ENCODE measurements at regions not wholly inside any gene's neighbourhood (a gene's known extent, or its start where the extent isn't known, plus 50 kb on each side); places are given as distances from the start of the nearest gene placed in this dataset.
"Not testable (repeated sequence)": the region's sequence is repeated elsewhere in the genome, so short reads cannot be mapped to it uniquely, and the experiment has no call there.

GRCh38 chr4:14910411-14910810, 91.9 kb upstream of the CPEB2 start:
- WGBS, 3 donors = 63 to 73% (median 71%) methylated on average over 5 of the region's 5 CpGs
- no peak overlapping the region for H3K27ac ChIP-seq (ENCODE audit: low read depth, low read length)

DNA sequence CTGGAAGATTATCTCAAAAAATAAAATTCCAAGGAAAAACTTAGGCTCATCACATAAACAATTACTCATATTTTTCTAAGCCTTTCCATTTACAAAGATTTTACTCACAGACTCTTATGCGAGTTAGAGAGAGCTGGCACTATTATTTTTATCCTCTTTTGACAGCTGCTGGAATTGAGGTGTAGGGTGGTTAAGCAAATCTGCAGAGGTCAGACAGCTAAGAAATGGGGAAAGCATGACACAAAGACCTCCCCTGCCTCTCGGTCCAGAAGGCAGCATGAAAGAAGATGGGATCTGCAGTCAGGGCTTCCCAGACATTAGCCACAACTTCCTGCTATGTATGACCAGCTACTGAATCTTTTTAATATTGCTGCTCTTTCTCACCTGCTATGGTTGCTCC, 89.9 kb upstream of the CPEB2 start:
- 53 to 71% (median 54%) methylated on average over 2 of the region's 2 CpGs for WGBS, 3 donors

GRCh38 chr4:14915018-14915417, 87.3 kb upstream of the CPEB2 start:
- no peak overlapping the region for H3K27ac ChIP-seq (ENCODE audit: low read depth, low read length)
- 64 to 82% (median 80%) methylated on average over 2 of the region's 2 CpGs for WGBS, 3 donors

More for the DNA sequence above, 89.9 kb upstream of the CPEB2 start:
- no peak overlapping the region for H3K27ac ChIP-seq (ENCODE audit: low read depth, low read length)

DNA sequence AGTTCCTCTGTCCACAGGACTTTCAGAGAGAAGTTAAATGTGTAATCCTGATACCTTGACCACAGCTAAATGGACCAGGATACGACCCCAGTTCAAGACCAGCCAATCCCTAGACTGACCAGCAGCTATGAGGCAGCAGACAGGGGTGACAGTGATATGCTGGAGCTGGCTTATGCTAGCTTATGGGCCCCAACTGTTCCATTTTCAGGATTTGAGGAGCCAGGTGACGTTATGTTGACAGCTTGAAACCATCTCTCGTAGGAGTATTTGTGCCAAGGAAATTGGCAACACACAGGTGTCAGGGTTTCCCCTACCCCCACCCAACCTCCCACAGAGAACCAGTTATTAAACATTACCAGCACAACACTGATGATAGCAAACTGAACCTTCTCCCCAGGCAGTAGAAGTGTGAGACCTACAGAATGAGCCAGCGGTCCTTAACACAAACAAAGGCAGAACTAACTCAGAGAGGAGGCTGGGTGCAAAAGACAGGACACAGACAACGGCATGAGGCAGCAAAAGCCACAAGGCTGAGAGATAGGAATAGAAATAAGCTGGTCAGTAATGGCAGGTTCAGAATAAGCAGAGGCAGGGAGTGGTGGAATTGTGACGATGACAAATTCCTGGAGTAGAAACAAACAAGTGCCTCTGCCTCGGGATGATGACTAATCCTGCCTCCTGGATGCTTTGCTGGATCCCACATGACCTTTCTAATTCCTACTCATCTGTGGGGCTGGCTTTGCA, 85.6 kb upstream of the CPEB2 start:
- 52 to 65% (median 62%) methylated on average over 7 of the region's 7 CpGs for WGBS, 3 donors
- no peak overlapping the region for H3K27ac ChIP-seq (ENCODE audit: low read depth, low read length)

DNA sequence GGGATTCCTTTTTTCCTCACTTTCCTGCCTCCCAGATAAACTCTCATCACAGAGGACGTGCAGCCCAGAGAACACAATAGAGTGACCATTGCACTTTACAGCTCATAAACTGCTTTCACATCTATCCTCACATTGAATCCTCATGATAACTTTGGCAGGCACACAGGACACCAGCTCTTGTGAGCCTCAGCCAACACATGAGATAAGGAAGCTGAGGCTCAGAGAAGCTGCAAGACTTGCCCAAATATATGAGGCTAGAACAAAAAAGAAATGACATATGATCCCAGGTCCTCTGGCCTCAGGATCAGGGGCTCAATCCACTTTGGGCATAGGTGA, 85.0 kb upstream of the CPEB2 start:
- H3K27ac ChIP-seq (ENCODE audit: low read depth, low read length) = no peak overlapping the region

GRCh38 chr4:14918336-14918735, 83.9 kb upstream of the CPEB2 start:
- 67 to 76% (median 69%) methylated on average over 4 of the region's 4 CpGs for WGBS, 3 donors

More for the DNA sequence above, 85.0 kb upstream of the CPEB2 start:
- 30 to 62% (median 47%) methylated on average over 1 of the region's 1 CpG for WGBS, 3 donors

GRCh38 chr4:14919785-14920184, 82.5 kb upstream of the CPEB2 start:
- WGBS, 3 donors = 92% methylated on average over 7 of the region's 7 CpGs
- H3K27ac ChIP-seq (ENCODE audit: low read depth, low read length) = no peak overlapping the region

More at GRCh38 chr4:14918336-14918735, 83.9 kb upstream of the CPEB2 start:
- no peak overlapping the region for H3K27ac ChIP-seq (ENCODE audit: low read depth, low read length)

DNA sequence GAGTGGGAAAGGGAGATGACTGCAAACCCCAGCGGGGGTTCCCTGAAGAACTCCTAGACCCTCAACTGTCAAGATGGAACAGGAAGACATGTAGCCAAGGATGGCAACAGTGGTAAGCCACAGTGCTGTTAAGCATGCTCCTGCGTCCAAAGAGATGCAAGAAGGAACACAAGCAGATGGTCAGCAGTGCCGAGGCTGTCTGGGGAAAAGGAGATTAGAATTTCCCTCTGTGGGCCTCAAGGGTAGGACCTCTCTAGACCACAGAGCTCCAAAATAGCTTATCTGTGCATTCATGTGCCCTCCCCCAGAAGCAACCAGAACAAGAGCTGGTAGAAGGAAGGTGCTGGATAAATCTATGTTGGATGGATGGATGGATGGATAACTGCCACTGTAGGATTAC, 82.0 kb upstream of the CPEB2 start:
- WGBS, 3 donors = 60 to 97% (median 80%) methylated on average over 3 of the region's 3 CpGs
- H3K27ac ChIP-seq (ENCODE audit: low read depth, low read length) = no peak overlapping the region

DNA sequence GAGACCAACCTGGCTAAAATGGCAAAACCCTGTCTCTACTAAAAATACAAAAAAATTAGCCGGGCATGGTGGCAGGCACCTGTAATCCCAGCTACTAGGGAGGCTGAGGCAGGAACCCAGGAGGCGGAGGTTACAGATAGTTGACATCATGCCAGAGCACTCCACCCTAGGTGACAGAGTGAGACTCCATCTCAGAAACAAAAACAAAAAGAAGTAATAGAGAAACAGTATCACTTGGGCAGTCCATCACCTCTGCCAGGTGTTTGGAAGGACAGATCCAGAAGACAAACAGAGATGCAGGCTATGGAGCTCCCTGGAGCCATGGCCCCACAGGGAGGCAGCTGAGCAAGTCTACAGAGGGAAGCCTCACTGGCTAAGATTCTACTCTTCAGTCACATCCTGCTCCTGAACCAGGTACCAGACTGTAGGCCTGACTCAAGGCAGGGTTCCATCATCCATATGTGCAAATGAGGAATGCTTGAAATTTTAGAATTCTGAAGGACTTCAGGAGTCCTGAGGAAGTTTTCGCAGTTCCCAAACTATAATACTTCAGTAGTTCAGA, 81.4 kb upstream of the CPEB2 start:
- 98% methylated on average over 3 of the region's 3 CpGs for WGBS, 3 donors
- no peak overlapping the region for H3K27ac ChIP-seq (ENCODE audit: low read depth, low read length)

DNA sequence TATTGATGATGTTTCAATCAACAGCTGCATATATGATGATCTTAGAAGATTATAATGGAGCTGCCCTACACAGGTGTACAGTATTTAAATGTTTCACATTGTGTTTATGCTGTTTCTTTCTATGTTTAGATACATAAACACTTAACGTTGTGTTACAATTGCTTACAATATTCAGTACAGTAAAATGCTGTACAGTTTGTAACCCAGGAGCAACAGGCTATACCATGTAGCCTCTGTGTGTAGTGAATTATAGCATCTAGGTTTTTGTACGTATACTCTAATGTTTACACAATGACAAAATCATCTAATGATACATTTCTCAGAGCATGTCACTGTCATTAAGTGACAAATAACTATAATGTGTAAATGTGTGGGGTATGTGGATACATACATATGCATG, 80.5 kb upstream of the CPEB2 start:
- WGBS, 3 donors = 69 to 85% (median 78%) methylated on average over 2 of the region's 2 CpGs
- not testable (repeated sequence) for H3K27ac ChIP-seq (ENCODE audit: low read depth, low read length)

DNA sequence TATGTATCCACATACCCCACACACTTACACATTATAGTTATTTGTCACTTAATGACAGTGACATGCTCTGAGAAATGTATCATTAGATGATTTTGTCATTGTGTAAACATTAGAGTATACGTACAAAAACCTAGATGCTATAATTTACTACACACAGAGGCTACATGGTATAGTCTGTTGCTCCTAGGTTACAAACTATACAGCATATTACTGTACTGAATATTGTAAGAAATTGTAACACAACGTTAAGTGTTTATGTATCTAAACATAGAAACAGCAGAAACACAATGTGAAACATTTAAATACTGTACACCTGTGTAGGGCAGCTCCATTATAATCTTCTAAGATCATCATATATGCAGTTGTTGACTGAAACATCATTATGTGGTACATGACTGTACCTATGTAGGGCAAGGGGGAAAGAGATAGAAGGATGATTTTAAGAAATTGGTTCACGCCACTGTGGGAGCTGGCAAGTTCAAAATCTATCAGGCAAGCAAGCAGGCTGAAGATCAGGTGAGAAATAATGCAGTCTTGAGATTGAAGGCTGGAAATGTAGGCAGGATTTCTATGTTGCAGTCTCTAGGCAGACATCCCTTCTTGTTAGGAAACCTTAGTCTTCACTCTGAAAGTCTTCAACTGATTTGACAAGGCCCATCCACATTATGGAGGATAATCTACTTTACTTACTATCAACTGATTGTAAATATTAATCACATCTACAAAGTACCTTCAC, 78.0 kb upstream of the CPEB2 start:
- WGBS, 3 donors = 76 to 87% (median 86%) methylated on average over 3 of the region's 3 CpGs
- no peak overlapping the region for H3K27ac ChIP-seq (ENCODE audit: low read depth, low read length)

DNA sequence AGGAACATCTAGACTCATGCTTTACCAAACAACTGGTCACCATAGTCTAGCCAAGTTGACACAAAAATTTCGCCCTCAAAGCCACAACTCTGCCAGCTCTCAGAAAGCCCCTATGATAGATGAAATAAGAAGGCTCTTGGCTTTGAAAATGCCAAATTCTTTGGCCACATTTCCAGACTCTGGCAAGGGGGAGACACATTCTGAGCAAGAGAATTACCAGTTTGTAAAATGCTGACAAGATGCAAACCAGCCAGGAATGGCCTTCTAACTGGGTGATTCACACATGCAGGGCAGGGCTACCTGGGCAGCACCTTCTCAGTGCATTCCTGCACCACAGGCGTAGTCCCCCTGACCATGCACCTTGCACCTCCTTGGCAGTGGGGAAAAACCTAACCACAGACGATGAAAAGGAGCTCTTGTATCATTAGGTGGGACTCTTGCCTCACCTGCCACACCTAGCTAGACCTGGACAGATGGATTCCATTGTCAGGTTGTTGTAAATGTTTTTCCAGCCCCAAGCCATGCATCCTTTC, 77.4 kb upstream of the CPEB2 start:
- 82 to 84% (median 84%) methylated on average over 3 of the region's 3 CpGs for WGBS, 3 donors
- no peak overlapping the region for H3K27ac ChIP-seq (ENCODE audit: low read depth, low read length)

DNA sequence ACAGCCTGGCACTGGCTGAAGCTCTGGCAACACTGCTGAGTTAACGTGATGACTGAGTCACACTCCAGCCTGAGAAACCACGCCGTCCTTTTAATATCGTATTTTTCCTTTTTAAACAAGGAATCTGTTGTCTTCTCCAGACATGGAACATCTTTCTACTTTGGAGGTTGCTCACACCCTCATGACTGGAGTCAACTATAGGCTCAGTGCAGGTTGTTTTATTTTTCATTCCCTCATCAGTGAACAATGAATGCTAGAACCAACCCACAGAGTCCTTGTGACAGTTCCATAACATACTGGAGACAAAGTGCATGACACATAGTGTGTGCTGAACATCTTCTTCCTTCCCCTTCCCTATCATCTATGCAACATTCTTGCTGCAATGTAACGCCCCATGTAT, 76.8 kb upstream of the CPEB2 start:
- H3K27ac ChIP-seq (ENCODE audit: low read depth, low read length) = no peak overlapping the region
- 75 to 77% (median 77%) methylated on average over 5 of the region's 5 CpGs for WGBS, 3 donors

DNA sequence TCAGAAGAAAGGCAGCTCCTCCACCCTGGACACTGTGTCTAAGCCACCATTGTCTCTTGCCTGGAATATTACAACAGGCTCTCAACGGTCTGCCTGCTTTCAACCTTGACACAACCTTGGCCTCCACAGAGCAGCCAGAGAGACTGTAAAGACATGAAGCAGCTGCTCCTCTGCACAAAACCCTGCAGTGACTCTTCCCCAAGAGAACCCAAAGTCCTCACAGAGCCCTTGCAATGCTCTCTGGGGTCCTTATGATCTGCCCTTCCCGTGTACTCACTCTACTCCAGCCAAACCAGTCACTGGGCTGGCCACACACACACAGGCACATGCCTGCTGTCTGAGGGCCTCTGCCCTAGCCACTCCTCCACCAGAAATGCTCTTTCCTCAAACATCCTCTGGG, 75.9 kb upstream of the CPEB2 start:
- H3K27ac ChIP-seq (ENCODE audit: low read depth, low read length) = no peak overlapping the region
- WGBS, 3 donors = 48 to 58% (median 49%) methylated on average over 2 of the region's 2 CpGs

DNA sequence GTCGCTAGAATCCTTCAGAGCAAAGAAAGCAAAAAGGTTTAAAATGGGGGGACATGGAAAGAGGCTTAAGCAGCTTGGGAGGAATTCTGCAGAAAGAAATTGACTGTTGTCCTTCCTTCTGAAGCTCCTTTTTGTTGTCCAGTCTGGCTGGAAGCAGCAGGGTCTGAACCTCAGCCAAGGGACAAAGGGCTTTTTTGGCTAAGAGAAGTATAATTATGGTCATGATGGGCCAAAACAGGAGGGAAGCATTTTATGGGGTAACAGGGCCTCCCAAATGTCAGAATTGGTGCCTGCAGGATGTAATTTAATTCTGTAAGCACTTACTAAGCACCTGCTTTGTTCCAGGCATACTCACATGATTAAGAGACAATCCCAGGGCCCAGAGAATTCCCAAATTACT, 74.2 kb upstream of the CPEB2 start:
- WGBS, 3 donors = 80 to 86% (median 82%) methylated on average over 1 of the region's 1 CpG
- no peak overlapping the region for H3K27ac ChIP-seq (ENCODE audit: low read depth, low read length)

GRCh38 chr4:14929669-14930068, 72.6 kb upstream of the CPEB2 start:
- no peak overlapping the region for H3K27ac ChIP-seq (ENCODE audit: low read depth, low read length)
- WGBS, 3 donors = 93 to 99% (median 96%) methylated on average over 1 of the region's 1 CpG

GRCh38 chr4:14934704-14935390, 67.4 kb upstream of the CPEB2 start:
- WGBS, 3 donors = 72 to 80% (median 78%) methylated on average over 9 of the region's 9 CpGs
- H3K27ac ChIP-seq (ENCODE audit: low read depth, low read length) = no peak overlapping the region

GRCh38 chr4:14943749-14944148, 58.5 kb upstream of the CPEB2 start:
- no peak overlapping the region for H3K27ac ChIP-seq (ENCODE audit: low read depth, low read length)
- 67 to 88% (median 79%) methylated on average over 7 of the region's 7 CpGs for WGBS, 3 donors

DNA sequence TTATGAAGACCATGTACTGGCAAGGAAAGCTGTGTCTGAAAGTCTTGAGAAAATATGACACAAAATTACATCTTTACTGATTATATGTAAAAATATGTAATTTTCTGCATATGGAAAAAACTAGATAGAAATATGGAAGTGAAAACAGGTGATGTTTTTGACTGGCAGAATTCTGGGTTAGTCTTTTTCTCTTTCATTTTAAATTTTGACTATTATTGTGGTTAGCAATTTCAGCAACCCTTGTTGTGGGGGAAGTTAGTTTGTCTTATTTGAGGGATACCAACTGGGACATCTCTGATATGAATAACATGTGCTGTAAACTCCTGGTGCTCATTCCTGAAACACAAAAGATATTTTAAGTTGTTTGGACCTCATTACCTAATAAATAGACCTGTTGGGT, 49.9 kb upstream of the CPEB2 start:
- no peak overlapping the region for H3K27ac ChIP-seq (ENCODE audit: low read depth, low read length)

All from adipose tissue (tissue), 3 donors.